C4-2B (cell line): ENCODE measurements at regions not wholly inside any gene's neighbourhood (a gene's known extent, or its start where the extent isn't known, plus 50 kb on each side); places are given as distances from the start of the nearest gene placed in this dataset.

Experiments used
- ZFX ChIP-seq: fragments of 450-650 bp; IDR thresholded peaks from 2 replicates; pipeline ENCODE4 v1.6.1; 2017
- TF ChIP-seq, protein P1 (sequence below): fragments of 450-650 bp; conservative IDR thresholded peaks from 2 replicates; pipeline ENCODE4 v1.5.1; 2017; ENCODE audit warnings: mild to moderate bottlenecking

DNA sequence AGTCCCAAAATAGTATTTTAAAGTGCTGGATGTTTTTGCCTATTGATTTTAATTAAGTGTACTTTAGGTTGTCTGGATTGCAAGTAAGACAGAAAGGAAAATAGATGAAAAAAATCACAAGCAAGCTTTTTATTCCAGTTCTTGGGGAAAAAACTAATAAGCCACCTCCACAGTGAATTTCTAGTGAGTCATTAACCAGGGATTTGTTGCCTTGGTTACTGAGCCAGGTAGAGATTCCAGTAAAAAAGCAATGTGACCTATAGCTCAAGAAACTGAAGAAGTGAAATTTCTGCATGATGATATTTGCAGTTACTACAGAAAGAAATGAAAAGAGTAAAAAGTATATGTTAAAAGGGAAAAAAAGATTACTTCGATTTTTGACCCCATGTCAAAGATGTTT lies 160.6 kb downstream of the METTL4 start:
- TF ChIP-seq, protein P1, sequence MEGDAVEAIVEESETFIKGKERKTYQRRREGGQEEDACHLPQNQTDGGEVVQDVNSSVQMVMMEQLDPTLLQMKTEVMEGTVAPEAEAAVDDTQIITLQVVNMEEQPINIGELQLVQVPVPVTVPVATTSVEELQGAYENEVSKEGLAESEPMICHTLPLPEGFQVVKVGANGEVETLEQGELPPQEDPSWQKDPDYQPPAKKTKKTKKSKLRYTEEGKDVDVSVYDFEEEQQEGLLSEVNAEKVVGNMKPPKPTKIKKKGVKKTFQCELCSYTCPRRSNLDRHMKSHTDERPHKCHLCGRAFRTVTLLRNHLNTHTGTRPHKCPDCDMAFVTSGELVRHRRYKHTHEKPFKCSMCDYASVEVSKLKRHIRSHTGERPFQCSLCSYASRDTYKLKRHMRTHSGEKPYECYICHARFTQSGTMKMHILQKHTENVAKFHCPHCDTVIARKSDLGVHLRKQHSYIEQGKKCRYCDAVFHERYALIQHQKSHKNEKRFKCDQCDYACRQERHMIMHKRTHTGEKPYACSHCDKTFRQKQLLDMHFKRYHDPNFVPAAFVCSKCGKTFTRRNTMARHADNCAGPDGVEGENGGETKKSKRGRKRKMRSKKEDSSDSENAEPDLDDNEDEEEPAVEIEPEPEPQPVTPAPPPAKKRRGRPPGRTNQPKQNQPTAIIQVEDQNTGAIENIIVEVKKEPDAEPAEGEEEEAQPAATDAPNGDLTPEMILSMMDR: no peak
- TF ChIP-seq ZFX: no peak
